K562 (cell line): ENCODE measurements at regions not wholly inside any gene's neighbourhood (a gene's known extent, or its start where the extent isn't known, plus 50 kb on each side); places are given as distances from the start of the nearest gene placed in this dataset.

ENCODE experiments used
- ATAC-seq: fragments of 200-7000 bp; cut with Tn5 transposase; 3 replicates; pipeline ENCODE4 v1.9.1; 2020; ENCODE audit warnings: moderate library complexity
- BruUV-seq: library from RNA; stranded (reverse); fragments of 400-500 nt; replicated peaks from 2 replicates; lab custom pipeline; 2021; lab: Mats Ljungman, UMichigan
- CTCF ChIA-PET: fragments of 300-600 bp; formaldehyde crosslinking; extraction: SDS; loops from one replicate; lab custom pipeline; 2021; ENCODE audit warnings: low intra/inter-chr PET ratio; lab: Yijun Ruan, JAX
- POLR2A ChIA-PET: fragments of 300-600, 350-650 bp; sonication (Branson Sonifier 250); formaldehyde crosslinking; extraction: SDS; loops from one replicate; lab custom pipeline; 2021; ENCODE audit warnings: antibody characterized with exemption, inconsistent platforms; lab: Yijun Ruan, JAX
- DNase-seq, 4 experiments: peaks; one replicate each; pipeline versions ENCODE4 v3.0.0 to v3.0.0-alpha.2; 2011 to 2018; ENCODE audit warnings: low spot score in 3 of 4, mixed read lengths in 3 of 4; ENCODE audit errors: extremely low read depth in 1 of 4
- FAIRE-seq: peaks from 2 replicates; lab custom pipeline; 2011; peaks lifted over from hg19 to GRCh38; lab: Jason Lieb, UNC
- H2AFZ ChIP-seq: 2 replicates; pipeline ENCODE4 v1.6.0; 2011; ENCODE audit warnings: low read depth, low read length, control low read depth, inconsistent platforms
- H3K27ac ChIP-seq: fragments of 200-600 bp; 3 replicates; pipeline ENCODE4 v1.8.0; 2011; ENCODE audit warnings: low read depth, mild to moderate bottlenecking, control low read depth, inconsistent platforms, low read length, moderate library complexity, mixed read lengths; ENCODE audit errors: extremely low read depth
- H3K27me3 ChIP-seq, 2 experiments: fragments of 300-600 bp in 1 of 2; 2 replicates in 1 of 2; 3 replicates in 1 of 2; pipeline versions ENCODE4 v1.6.0 to v1.8.0; 2011; ENCODE audit warnings: inconsistent platforms in 2 of 2, low read length in 2 of 2, mild to moderate bottlenecking in 1 of 2, mixed read lengths in 1 of 2, moderate library complexity in 1 of 2; ENCODE audit not compliant: control insufficient read depth in 2 of 2, insufficient read depth in 2 of 2
- H3K36me3 ChIP-seq: fragments of 300-600 bp; 3 replicates; pipeline ENCODE4 v1.8.0; 2011; ENCODE audit warnings: mild to moderate bottlenecking, low read length, inconsistent platforms; ENCODE audit not compliant: control insufficient read depth, insufficient read depth
- H3K4me1 ChIP-seq, 2 experiments: fragments of 200-600 bp in 1 of 2; replicated peaks in 1 of 2; 2 replicates in 1 of 2; 3 replicates in 1 of 2; pipeline versions ENCODE4 v1.5.1 to v1.8.0; 2011; ENCODE audit warnings: inconsistent platforms in 2 of 2, low read length in 2 of 2, mild to moderate bottlenecking in 1 of 2, mixed read lengths in 1 of 2, moderate library complexity in 1 of 2; ENCODE audit not compliant: control insufficient read depth in 2 of 2, insufficient read depth in 2 of 2
- H3K4me2 ChIP-seq: 2 replicates; pipeline ENCODE4 v1.6.1; 2011; ENCODE audit warnings: low read length, control low read depth, inconsistent platforms, mixed read lengths; ENCODE audit not compliant: insufficient read depth
- H3K4me3 ChIP-seq: fragments of 200-600 bp; sonication (generic), shearing (Covaris generic); 2 replicates; pipeline ENCODE4 v1.5.1; 2016; ENCODE audit warnings: control low read depth, inconsistent platforms
- H3K79me2 ChIP-seq: fragments of 200-600 bp; 3 replicates; pipeline ENCODE4 v1.8.0; 2011; ENCODE audit warnings: low read length, inconsistent platforms; ENCODE audit not compliant: control insufficient read depth, insufficient read depth
- H3K9ac ChIP-seq, 2 experiments: 2 replicates each; pipeline versions ENCODE4 v1.6.0 to v1.6.1; 2011; ENCODE audit warnings: low read depth in 2 of 2, low read length in 2 of 2, control low read depth in 1 of 2, inconsistent platforms in 1 of 2, mild to moderate bottlenecking in 1 of 2, mixed read lengths in 1 of 2; ENCODE audit not compliant: insufficient read depth in 1 of 2
- H3K9me1 ChIP-seq: one replicate; pipeline ENCODE4 v1.6.0; 2011; ENCODE audit warnings: inconsistent platforms, mild to moderate bottlenecking, low read length, moderate library complexity; ENCODE audit not compliant: control insufficient read depth, insufficient read depth
- H3K9me3 ChIP-seq: replicated peaks from 2 replicates; pipeline ENCODE4 v1.5.1; 2011; ENCODE audit warnings: low read depth, low read length, inconsistent platforms; ENCODE audit not compliant: control insufficient read depth, insufficient read depth
- H4K20me1 ChIP-seq: replicated peaks from 2 replicates; pipeline ENCODE4 v1.6.1; 2011; ENCODE audit warnings: low read length, inconsistent platforms, mixed read lengths; ENCODE audit not compliant: control insufficient read depth, insufficient read depth
- CBX5 ChIP-seq: IDR thresholded peaks from 2 replicates; pipeline ENCODE4 v1.6.1; 2014; ENCODE audit warnings: low read depth, borderline replicate concordance
- CHD2 ChIP-seq: IDR thresholded peaks from 2 replicates; pipeline ENCODE4 v1.6.1; 2011; ENCODE audit warnings: low read depth, low read length
- CTCF ChIP-seq, 3 experiments: IDR thresholded peaks in 2 of 3; conservative IDR thresholded peaks in 1 of 3; 2 replicates each; pipeline ENCODE4 v1.5.1; 2011 to 2012; ENCODE audit warnings: low read length in 3 of 3, mild to moderate bottlenecking in 3 of 3, control low read depth in 2 of 3, improper control_type of control experiment in 1 of 3, inconsistent platforms in 1 of 3, low read depth in 1 of 3, mixed read lengths in 1 of 3, moderate library complexity in 1 of 3; ENCODE audit not compliant: insufficient read depth in 2 of 3
- DIDO1 ChIP-seq: fragments of 450-650 bp; IDR thresholded peaks from 2 replicates; pipeline ENCODE4 v1.6.1; 2016; ENCODE audit warnings: low read depth, missing biosample characterization, missing genetic modification characterization
- KDM2B ChIP-seq: fragments of 250-450 bp; sonication (Bioruptor Pico); IDR thresholded peaks from 2 replicates; pipeline ENCODE4 v1.8.0; 2021; ENCODE audit warnings: mild to moderate bottlenecking, moderate library complexity
- NCOA1 ChIP-seq: fragments of 450-650 bp; IDR thresholded peaks from 2 replicates; pipeline ENCODE4 v1.6.1; 2016; ENCODE audit warnings: low read depth
- RAD21 ChIP-seq, 2 experiments: fragments of 250-450 bp in 1 of 2; fragments of 450-650 bp in 1 of 2; sonication (Bioruptor Pico) in 1 of 2; formaldehyde crosslinking in 1 of 2; IDR thresholded peaks in 1 of 2; conservative IDR thresholded peaks in 1 of 2; 2 replicates each; pipeline versions ENCODE4 v1.4.0 to v1.8.0; 2020 to 2022; ENCODE audit warnings: mild to moderate bottlenecking in 2 of 2, moderate library complexity in 1 of 2
- RBM25 ChIP-seq: fragments of 200-400 bp; formaldehyde crosslinking; IDR thresholded peaks from 2 replicates; pipeline ENCODE4 v1.6.1; 2018; ENCODE audit warnings: low read length, low read depth, moderate library complexity; ENCODE audit not compliant: severe bottlenecking
- SMC3 ChIP-seq: conservative IDR thresholded peaks from 2 replicates; pipeline ENCODE4 v1.6.1; 2011; ENCODE audit warnings: low read depth, low read length, improper control_type of control experiment; ENCODE audit not compliant: insufficient read depth
- ZBTB1 ChIP-seq: sonication (generic); formaldehyde crosslinking; IDR thresholded peaks from 2 replicates; pipeline ENCODE4 v1.8.1; 2023; ENCODE audit warnings: missing genetic modification reagents, low read depth, mild to moderate bottlenecking, borderline replicate concordance
- ZMIZ1 ChIP-seq, 2 experiments: fragments of 150-350 bp in 1 of 2; IDR thresholded peaks; 2 replicates each; pipeline ENCODE4 v1.6.1; 2012 to 2016; ENCODE audit warnings: low read depth in 2 of 2, low read length in 2 of 2, mild to moderate bottlenecking in 1 of 2, moderate library complexity in 1 of 2
- ZNF197 ChIP-seq: fragments of 200-800 bp; sonication (Bioruptor generic); IDR thresholded peaks from 2 replicates; pipeline ENCODE4 v1.6.1; 2016; ENCODE audit warnings: low read depth, missing genetic modification characterization, missing compliant biosample characterization
- WGBS: fragments of 100-300 bp; shearing (Covaris generic); methylation state at CpG from one replicate; pipeline ENCODE4 v1.1.6; 2016; ENCODE audit warnings: low coverage, mixed read lengths; ENCODE audit not compliant: insufficient coverage; ENCODE audit errors: missing lambda C conversion rate; 5-methylcytosine and 5-hydroxymethylcytosine counted together
- in situ Hi-C: fragments of 300-500 bp; cut with MboI; formaldehyde crosslinking; loops from 4 replicates; pipeline ENCODE4 v1.15.0; 2018; ENCODE audit warnings: inconsistent platforms, mixed read lengths
- intact Hi-C: fragments of 100-400 bp; cut with micrococcal nuclease; formaldehyde crosslinking; loops from 2 replicates; pipeline ENCODE4 v1.14.2; 2022

GRCh38 chr2:236512267-236512666, 57.4 kb upstream of the ACKR3 start (continued):
- TF ChIP-seq DIDO1 (tag) (no peak), KDM2B (CRISPR knock-in tag) (no peak), ZMIZ1 (IDR thresholded peaks at IDR 0.05; ENCODE audit: low read depth in 2 of 2, low read length in 2 of 2) (no peak), ZBTB1 (CRISPR knock-in tag) (no peak), NCOA1 (no peak), CHD2 (no peak), ZNF197 (CRISPR knock-in tag) (no peak)

- 11% methylated on average over 7 of the region's 7 CpGs for WGBS
- intact Hi-C loops, result no loop called here
- FAIRE-seq, result no peak
Measured at GRCh38 chr2:236512902-236513435, 56.7 kb upstream of the ACKR3 start.

More at GRCh38 chr2:236512902-236513435, 56.7 kb upstream of the ACKR3 start:
- Histone ChIP-seq H3K79me2 (no peaks in the 10 kb centered on the region), H3K9me3 (no peaks in the 10 kb centered on the region), H3K27ac (no peak overlapping the region), H3K4me3 (no peak overlapping the region)
- BruUV-seq, result no TSS peak
- POLR2A ChIA-PET, result no interaction called here
- TF ChIP-seq RBM25, result no peak
- peak; percentile 51 for TF ChIP-seq SMC3
- TF ChIP-seq CTCF (IDR thresholded peaks at IDR 0.05 in 2 of 3, conservative IDR thresholded peaks at IDR 0.05 in 1 of 3; ENCODE audit: insufficient read depth in 2 of 3, low read depth in 1 of 3, low read length in 3 of 3), result peak; percentile 43 to 62 (median 53)
- no peak for TF ChIP-seq CBX5
- peak in 1 of 2 experiments; percentile 43; a peak in 3 of 4 replicates for TF ChIP-seq RAD21 (CRISPR knock-in tag; conservative IDR thresholded peaks at IDR 0.05 in 1 of 2, IDR thresholded peaks at IDR 0.05 in 1 of 2)
- TF ChIP-seq, all 486 proteins: peak for 3
- Histone ChIP-seq H3K9me1 (no peaks in the 10 kb centered on the region), H3K27me3 (no peaks in the 10 kb centered on the region; a peak in 1 of 5 replicates), H3K4me2 (no peak overlapping the region), H3K9ac (no peak overlapping the region), H3K36me3 (no peaks in the 10 kb centered on the region), H3K4me1 (no peaks in the 10 kb centered on the region), H2AFZ (no peak overlapping the region), H4K20me1 (no peaks in the 10 kb centered on the region)
- DNase-seq, result peak; percentile 7 to 51 (median 32)
- in situ Hi-C loops, result loop anchor here (25.0 kb wide), 1 partner anchor 549 kb away; no protein-coding TSS in a partner anchor
- peak; percentile 84 for ATAC-seq
- CTCF ChIA-PET, result no interaction called here
